Astrocyte (in vitro differentiated cells and primary cell): ENCODE measurements at regions not wholly inside any gene's neighbourhood (a gene's known extent, or its start where the extent isn't known, plus 50 kb on each side); places are given as distances from the start of the nearest gene placed in this dataset.

Source experiments
- DNase-seq: peaks from one replicate; pipeline ENCODE4 v3.0.0-alpha.2; 2010; ENCODE audit warnings: low read depth
- FAIRE-seq: peaks from 2 replicates; lab custom pipeline; 2011; peaks lifted over from hg19 to GRCh38; lab: Jason Lieb, UNC
- H2AFZ ChIP-seq: 2 replicates; pipeline ENCODE4 v1.6.0; 2012; ENCODE audit warnings: low read depth, low read length, inconsistent platforms
- H3K27ac ChIP-seq: 2 replicates; pipeline ENCODE4 v1.5.1; 2011; ENCODE audit warnings: low read depth, low read length, inconsistent platforms
- H3K27me3 ChIP-seq: 2 replicates; pipeline ENCODE4 v1.6.0; 2011; ENCODE audit warnings: low read length, inconsistent platforms; ENCODE audit not compliant: insufficient read depth
- H3K36me3 ChIP-seq: 2 replicates; pipeline ENCODE4 v1.5.1; 2011; ENCODE audit warnings: low read length, inconsistent platforms; ENCODE audit not compliant: insufficient read depth
- H3K4me1 ChIP-seq: 2 replicates; pipeline ENCODE4 v1.5.1; 2011; ENCODE audit warnings: low read length, inconsistent platforms; ENCODE audit not compliant: insufficient read depth
- H3K4me2 ChIP-seq: 2 replicates; pipeline ENCODE4 v1.6.0; 2012; ENCODE audit warnings: low read length, inconsistent platforms
- H3K4me3 ChIP-seq: 2 replicates; pipeline ENCODE4 v1.5.1; 2011; ENCODE audit warnings: low read depth, mild to moderate bottlenecking, low read length, inconsistent platforms; ENCODE audit not compliant: insufficient read depth
- H3K79me2 ChIP-seq: 2 replicates; pipeline ENCODE4 v1.6.0; 2012; ENCODE audit warnings: mild to moderate bottlenecking, low read length, inconsistent platforms; ENCODE audit not compliant: insufficient read depth
- H3K9ac ChIP-seq: 2 replicates; pipeline ENCODE4 v1.6.0; 2012; ENCODE audit warnings: mild to moderate bottlenecking, low read length, inconsistent platforms
- H3K9me3 ChIP-seq: 2 replicates; pipeline ENCODE4 v1.5.1; 2012; ENCODE audit warnings: low read depth, mild to moderate bottlenecking, low read length, inconsistent platforms; ENCODE audit not compliant: insufficient read depth
- H4K20me1 ChIP-seq: 2 replicates; pipeline ENCODE4 v1.6.0; 2012; ENCODE audit warnings: low read length, inconsistent platforms; ENCODE audit not compliant: insufficient read depth
- H3K27ac Mint-ChIP-seq: one replicate; pipeline ENCODE4 v1.8.0; 2021; ENCODE audit warnings: mild to moderate bottlenecking, mixed read lengths; ENCODE audit not compliant: unreplicated experiment
- H3K27me3 Mint-ChIP-seq: one replicate; pipeline ENCODE4 v1.8.0; 2021; ENCODE audit warnings: low read depth, mixed read lengths; ENCODE audit not compliant: unreplicated experiment
- H3K36me3 Mint-ChIP-seq: one replicate; pipeline ENCODE4 v1.8.0; 2021; ENCODE audit warnings: low read depth, mixed read lengths; ENCODE audit not compliant: unreplicated experiment
- H3K4me1 Mint-ChIP-seq: one replicate; pipeline ENCODE4 v1.8.0; 2021; ENCODE audit warnings: low read depth, mixed read lengths; ENCODE audit not compliant: unreplicated experiment
- H3K4me3 Mint-ChIP-seq: one replicate; pipeline ENCODE4 v1.8.0; 2021; ENCODE audit warnings: mild to moderate bottlenecking, moderate library complexity, mixed read lengths; ENCODE audit not compliant: unreplicated experiment
- H3K9me3 Mint-ChIP-seq: one replicate; pipeline ENCODE4 v1.8.0; 2021; ENCODE audit warnings: mild to moderate bottlenecking, mixed read lengths; ENCODE audit not compliant: unreplicated experiment
- EZH2 ChIP-seq: IDR thresholded peaks from 2 replicates; pipeline ENCODE4 v1.6.1; 2012; ENCODE audit warnings: mild to moderate bottlenecking, low read length, inconsistent platforms; ENCODE audit not compliant: insufficient read depth
- TF ChIP-seq, protein P1 (sequence below): IDR thresholded peaks from 2 replicates; pipeline ENCODE4 v1.5.1; 2011; ENCODE audit warnings: low read depth, mild to moderate bottlenecking, inconsistent platforms, low read length, moderate library complexity; ENCODE audit not compliant: insufficient read depth

DNA sequence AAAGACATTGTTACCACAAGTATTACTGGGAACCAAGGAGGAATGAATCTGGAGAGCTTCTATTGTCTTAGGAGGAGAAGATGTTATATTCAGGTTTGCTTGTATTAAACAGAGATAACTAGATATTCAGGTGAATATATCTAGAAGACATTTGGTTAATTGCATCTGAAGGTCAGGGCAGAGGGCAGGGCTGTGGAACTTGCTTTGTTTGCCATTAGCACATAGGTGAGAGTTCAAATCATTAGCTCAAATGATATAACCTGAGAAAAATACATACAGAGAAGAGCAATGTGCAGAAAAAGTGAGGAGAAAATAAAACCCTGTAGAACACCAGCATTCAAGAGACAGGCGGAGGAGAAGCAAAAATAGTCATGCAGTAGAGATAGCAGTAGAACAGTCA, 116.8 kb downstream of the DNAJB9 start:
- no peak overlapping the region for H3K27ac ChIP-seq

DNA sequence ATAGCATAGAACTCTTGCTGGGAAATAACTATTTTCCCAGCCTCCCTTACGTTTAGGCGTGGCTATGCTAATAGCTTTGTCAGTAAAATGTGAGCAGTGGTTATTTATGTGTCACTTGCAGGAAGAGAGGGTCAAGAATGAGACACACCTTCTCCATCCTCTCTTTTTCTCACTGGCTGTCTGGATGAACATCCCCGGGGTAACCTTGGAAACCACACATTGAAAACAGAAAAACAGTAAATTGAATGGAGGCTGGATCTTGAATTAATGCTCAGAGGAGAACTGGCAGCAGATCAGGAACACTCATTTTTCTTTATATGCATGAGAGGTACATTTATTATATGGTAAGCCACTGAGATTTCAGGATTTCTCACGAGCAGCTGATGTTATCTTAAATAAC, 127.6 kb downstream of the DNAJB9 start:
- H3K4me2 ChIP-seq: no peak overlapping the region
- H3K4me1 ChIP-seq: no peaks in the 10 kb centered on the region
- H3K4me3 ChIP-seq: no peak overlapping the region
- no peaks in the 10 kb centered on the region for H3K79me2 ChIP-seq
- H3K27me3 ChIP-seq: peaks cover 3% of the 10 kb centered on the region
- Mint-ChIP-seq H3K4me1 (no peaks in the 10 kb centered on the region), H3K9me3 (no peaks in the 10 kb centered on the region), H3K27ac (no peak overlapping the region), H3K27me3 (no peaks in the 10 kb centered on the region), H3K36me3 (no peaks in the 10 kb centered on the region), H3K4me3 (no peak overlapping the region)
- no peak for FAIRE-seq
- no peak overlapping the region for H3K9ac ChIP-seq
- H3K36me3 ChIP-seq: no peaks in the 10 kb centered on the region
- no peak for DNase-seq
- TF ChIP-seq, protein P1, sequence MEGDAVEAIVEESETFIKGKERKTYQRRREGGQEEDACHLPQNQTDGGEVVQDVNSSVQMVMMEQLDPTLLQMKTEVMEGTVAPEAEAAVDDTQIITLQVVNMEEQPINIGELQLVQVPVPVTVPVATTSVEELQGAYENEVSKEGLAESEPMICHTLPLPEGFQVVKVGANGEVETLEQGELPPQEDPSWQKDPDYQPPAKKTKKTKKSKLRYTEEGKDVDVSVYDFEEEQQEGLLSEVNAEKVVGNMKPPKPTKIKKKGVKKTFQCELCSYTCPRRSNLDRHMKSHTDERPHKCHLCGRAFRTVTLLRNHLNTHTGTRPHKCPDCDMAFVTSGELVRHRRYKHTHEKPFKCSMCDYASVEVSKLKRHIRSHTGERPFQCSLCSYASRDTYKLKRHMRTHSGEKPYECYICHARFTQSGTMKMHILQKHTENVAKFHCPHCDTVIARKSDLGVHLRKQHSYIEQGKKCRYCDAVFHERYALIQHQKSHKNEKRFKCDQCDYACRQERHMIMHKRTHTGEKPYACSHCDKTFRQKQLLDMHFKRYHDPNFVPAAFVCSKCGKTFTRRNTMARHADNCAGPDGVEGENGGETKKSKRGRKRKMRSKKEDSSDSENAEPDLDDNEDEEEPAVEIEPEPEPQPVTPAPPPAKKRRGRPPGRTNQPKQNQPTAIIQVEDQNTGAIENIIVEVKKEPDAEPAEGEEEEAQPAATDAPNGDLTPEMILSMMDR: no peak
- TF ChIP-seq EZH2: no peak
- no peak overlapping the region for H3K27ac ChIP-seq
- H3K9me3 ChIP-seq: no peaks in the 10 kb centered on the region
- no peaks in the 10 kb centered on the region for H4K20me1 ChIP-seq
- no peak overlapping the region for H2AFZ ChIP-seq

More for the DNA sequence above, 116.8 kb downstream of the DNAJB9 start:
- H2AFZ ChIP-seq: no peak overlapping the region
- Mint-ChIP-seq H3K27me3 (no peaks in the 10 kb centered on the region), H3K4me1 (no peaks in the 10 kb centered on the region), H3K9me3 (no peaks in the 10 kb centered on the region), H3K4me3 (no peak overlapping the region), H3K27ac (no peak overlapping the region), H3K36me3 (no peaks in the 10 kb centered on the region)
- no peak for DNase-seq
- TF ChIP-seq, protein P1: no peak
- no peak for TF ChIP-seq EZH2
- no peaks in the 10 kb centered on the region for H4K20me1 ChIP-seq
- H3K36me3 ChIP-seq: no peaks in the 10 kb centered on the region
- FAIRE-seq: no peak
- no peaks in the 10 kb centered on the region for H3K9me3 ChIP-seq
- no peak overlapping the region for H3K9ac ChIP-seq
- no peaks in the 10 kb centered on the region for H3K27me3 ChIP-seq
- no peaks in the 10 kb centered on the region for H3K79me2 ChIP-seq
- peaks cover 3% of the 10 kb centered on the region for H3K4me1 ChIP-seq
- H3K4me3 ChIP-seq: no peak overlapping the region
- H3K4me2 ChIP-seq: no peak overlapping the region

DNA sequence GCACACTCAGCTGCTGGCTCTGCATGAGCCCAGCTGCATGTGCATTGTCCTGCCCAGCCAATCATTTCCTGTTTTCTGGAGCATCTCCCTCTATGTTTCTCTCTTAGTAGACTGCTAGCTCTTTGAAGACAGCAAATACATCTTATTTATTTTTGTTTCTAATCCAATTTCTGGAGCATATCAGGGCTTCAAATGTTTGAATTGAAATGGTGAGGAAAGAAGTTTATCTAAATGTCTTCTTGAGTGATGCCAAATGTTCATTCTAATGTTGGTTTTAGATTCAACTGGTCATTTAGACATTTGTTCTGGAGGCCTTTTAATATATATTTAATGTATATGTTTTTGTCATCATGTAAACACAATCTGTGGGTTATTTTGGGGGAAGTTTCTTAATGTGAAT, 141.9 kb downstream of the DNAJB9 start:
- no peaks in the 10 kb centered on the region for H4K20me1 ChIP-seq
- Mint-ChIP-seq H3K4me1 (peaks cover 8% of the 10 kb centered on the region), H3K27ac (no peak overlapping the region), H3K4me3 (no peak overlapping the region), H3K27me3 (peaks cover 2% of the 10 kb centered on the region), H3K9me3 (no peaks in the 10 kb centered on the region), H3K36me3 (no peaks in the 10 kb centered on the region)
- H3K4me2 ChIP-seq: no peak overlapping the region
- no peak for TF ChIP-seq EZH2
- TF ChIP-seq, protein P1: no peak
- H3K36me3 ChIP-seq: no peaks in the 10 kb centered on the region
- H3K79me2 ChIP-seq: no peaks in the 10 kb centered on the region
- no peaks in the 10 kb centered on the region for H3K9me3 ChIP-seq
- no peak overlapping the region for H3K9ac ChIP-seq
- DNase-seq (no peak), FAIRE-seq (no peak)
- H2AFZ ChIP-seq: no peak overlapping the region
- no peaks in the 10 kb centered on the region for H3K27me3 ChIP-seq
- H3K4me1 ChIP-seq: peaks cover 6% of the 10 kb centered on the region
- H3K27ac ChIP-seq: no peak overlapping the region
- H3K4me3 ChIP-seq: no peak overlapping the region
